IMR-90 (cell line): ENCODE measurements at regions not wholly inside any gene's neighbourhood (a gene's known extent, or its start where the extent isn't known, plus 50 kb on each side); places are given as distances from the start of the nearest gene placed in this dataset.

ENCODE experiments used
- ATAC-seq: fragments of 200-7000 bp; cut with Tn5 transposase; 2 replicates; pipeline ENCODE4 v1.9.1; 2020; ENCODE audit warnings: low read depth, mild to moderate bottlenecking, moderate library complexity
- BruUV-seq: library from RNA; stranded (reverse); fragments of 400-500 nt; replicated peaks from 2 replicates; lab custom pipeline; 2021; lab: Mats Ljungman, UMichigan
- CTCF ChIA-PET: fragments of 300-600 bp; formaldehyde crosslinking; extraction: SDS; loops from one replicate; lab custom pipeline; 2021; ENCODE audit warnings: antibody characterized with exemption; lab: Yijun Ruan, JAX
- POLR2A ChIA-PET: fragments of 300-600 bp; sonication (Branson Sonifier 250); formaldehyde crosslinking; loops from one replicate; lab custom pipeline; 2022; ENCODE audit warnings: antibody characterized with exemption; ENCODE audit not compliant: unreplicated experiment; lab: Charles Lee
- DNase-seq: peaks from one replicate; pipeline ENCODE4 v3.0.0; 2013
- H2AFZ ChIP-seq: replicated peaks from 2 replicates; pipeline ENCODE3; 2013; ENCODE audit warnings: low read length, mild to moderate bottlenecking; ENCODE audit not compliant: poor library complexity
- H2AK5ac ChIP-seq: 2 replicates; pipeline ENCODE4 v1.6.1; 2013; ENCODE audit warnings: low read depth, low read length, inconsistent platforms
- H2AK9ac ChIP-seq: replicated peaks from 2 replicates; pipeline ENCODE3; 2013; ENCODE audit warnings: mild to moderate bottlenecking, low read depth, low read length, moderate library complexity; ENCODE audit not compliant: poor library complexity
- H2BK120ac ChIP-seq: 2 replicates; pipeline ENCODE4 v1.6.1; 2013; ENCODE audit warnings: low read depth, low read length, inconsistent platforms
- H2BK15ac ChIP-seq: 3 replicates; pipeline ENCODE4 v1.6.1; 2013; ENCODE audit warnings: low read depth, low read length, inconsistent platforms
- H2BK20ac ChIP-seq: 2 replicates; pipeline ENCODE4 v1.6.1; 2013; ENCODE audit warnings: low read depth, mild to moderate bottlenecking, inconsistent platforms, low read length, moderate library complexity
- H2BK5ac ChIP-seq: 2 replicates; pipeline ENCODE4 v1.6.1; 2013; ENCODE audit warnings: mild to moderate bottlenecking, low read depth, low read length, inconsistent platforms; ENCODE audit not compliant: poor library complexity, severe bottlenecking
- H3K14ac ChIP-seq: replicated peaks from 2 replicates; pipeline ENCODE4 v1.6.1; 2013; ENCODE audit warnings: low read depth, low read length, inconsistent platforms
- H3K18ac ChIP-seq: 2 replicates; pipeline ENCODE4 v1.6.1; 2013; ENCODE audit warnings: low read depth, low read length, control low read depth
- H3K23ac ChIP-seq: 2 replicates; pipeline ENCODE4 v1.6.1; 2013; ENCODE audit warnings: low read depth, low read length, inconsistent platforms
- H3K27ac ChIP-seq: 2 replicates; pipeline ENCODE4 v1.5.1; 2013; ENCODE audit warnings: mild to moderate bottlenecking, control low read depth, low read length; ENCODE audit not compliant: insufficient read depth
- H3K27me3 ChIP-seq: 2 replicates; pipeline ENCODE4 v1.6.1; 2013; ENCODE audit warnings: low read length; ENCODE audit not compliant: control insufficient read depth, insufficient read depth
- H3K36me3 ChIP-seq: 2 replicates; pipeline ENCODE4 v1.6.1; 2013; ENCODE audit warnings: low read length, mixed read lengths; ENCODE audit not compliant: control insufficient read depth, insufficient read depth
- H3K4ac ChIP-seq: 2 replicates; pipeline ENCODE4 v1.6.1; 2013; ENCODE audit warnings: low read depth, low read length, inconsistent platforms
- H3K4me1 ChIP-seq: 2 replicates; pipeline ENCODE4 v1.6.1; 2013; ENCODE audit warnings: low read length, mixed read lengths; ENCODE audit not compliant: control insufficient read depth, insufficient read depth
- H3K4me2 ChIP-seq: 2 replicates; pipeline ENCODE4 v1.6.1; 2013; ENCODE audit warnings: low read depth, mild to moderate bottlenecking, control low read depth, low read length, moderate library complexity
- H3K4me3 ChIP-seq: 2 replicates; pipeline ENCODE4 v1.5.1; 2013; ENCODE audit warnings: low read depth, mild to moderate bottlenecking, control low read depth, low read length, moderate library complexity; ENCODE audit not compliant: insufficient read depth
- H3K56ac ChIP-seq: 2 replicates; pipeline ENCODE4 v1.6.1; 2013; ENCODE audit warnings: low read length, inconsistent platforms; ENCODE audit not compliant: insufficient read depth; ENCODE audit errors: extremely low read depth
- H3K79me1 ChIP-seq, 2 experiments: 2 replicates each; pipeline ENCODE4 v1.6.1; 2013; ENCODE audit warnings: low read length in 2 of 2, inconsistent platforms in 1 of 2, low read depth in 1 of 2
- H3K9ac ChIP-seq: 2 replicates; pipeline ENCODE4 v1.6.1; 2013; ENCODE audit warnings: low read depth, low read length, control low read depth
- H3K9me1 ChIP-seq: 2 replicates; pipeline ENCODE4 v1.6.1; 2013; ENCODE audit warnings: low read length, inconsistent platforms; ENCODE audit not compliant: insufficient read depth
- H3K9me3 ChIP-seq: 2 replicates; pipeline ENCODE4 v1.6.1; 2013; ENCODE audit warnings: low read length; ENCODE audit not compliant: control insufficient read depth, insufficient read depth
- H4K20me1 ChIP-seq: 2 replicates; pipeline ENCODE4 v1.6.1; 2013; ENCODE audit warnings: low read length, inconsistent platforms; ENCODE audit not compliant: insufficient read depth
- H4K5ac ChIP-seq: 2 replicates; pipeline ENCODE4 v1.6.1; 2013; ENCODE audit warnings: mild to moderate bottlenecking, low read depth, low read length, control low read depth
- H4K8ac ChIP-seq, 2 experiments: 2 replicates each; pipeline ENCODE4 v1.6.1; 2013; ENCODE audit warnings: low read depth in 2 of 2, low read length in 2 of 2, control low read depth in 1 of 2, inconsistent platforms in 1 of 2
- H4K91ac ChIP-seq: 2 replicates; pipeline ENCODE4 v1.6.1; 2013; ENCODE audit warnings: low read depth, low read length, inconsistent platforms; ENCODE audit not compliant: insufficient read depth
- CEBPB ChIP-seq: IDR thresholded peaks from 2 replicates; pipeline ENCODE4 v1.6.1; 2012; ENCODE audit warnings: low read depth, low read length, improper control_type of control experiment
- ELK1 ChIP-seq: fragments of 150-350 bp; IDR thresholded peaks from 2 replicates; pipeline ENCODE4 v1.6.1; 2016; ENCODE audit warnings: low read depth, mild to moderate bottlenecking, low read length, moderate library complexity, borderline replicate concordance
- FOS ChIP-seq: fragments of 150-350 bp; IDR thresholded peaks from 2 replicates; pipeline ENCODE4 v1.6.1; 2016; ENCODE audit warnings: low read depth, low read length
- NFE2L2 ChIP-seq: fragments of 150-350 bp; IDR thresholded peaks from 2 replicates; pipeline ENCODE4 v1.6.1; 2016; ENCODE audit warnings: low read depth, mild to moderate bottlenecking, low read length
- POLR2A ChIP-seq: IDR thresholded peaks from 2 replicates; pipeline ENCODE4 v1.6.1; 2012; ENCODE audit warnings: mild to moderate bottlenecking, low read depth, low read length
- RAD21 ChIP-seq: IDR thresholded peaks from 2 replicates; pipeline ENCODE4 v1.6.1; 2012; ENCODE audit warnings: low read length, improper control_type of control experiment
- RFX5 ChIP-seq: IDR thresholded peaks from 2 replicates; pipeline ENCODE4 v1.8.0; 2012; ENCODE audit warnings: low read depth, mild to moderate bottlenecking, low read length, moderate library complexity
- WGBS, 2 experiments: methylation state at CpG; one replicate each; pipeline versions ENCODE4 v1.1.5 to v1.1.7; 2013; ENCODE audit warnings: missing lambda C conversion rate in 2 of 2; ENCODE audit not compliant: insufficient read length in 1 of 2; ENCODE audit errors: extremely low coverage in 2 of 2; 5-methylcytosine and 5-hydroxymethylcytosine counted together
- dilution Hi-C: fragments of 300-500 bp; cut with HindIII; formaldehyde crosslinking; loops from one replicate; pipeline ENCODE4 v1.14.3; 2018; ENCODE audit warnings: low sequenced_read_pairs; ENCODE audit not compliant: unreplicated experiment
- in situ Hi-C: fragments of 300-500 bp; cut with MboI; formaldehyde crosslinking; loops from 3 replicates; pipeline ENCODE4 v1.14.3; 2019; ENCODE audit warnings: low sequenced_read_pairs, inconsistent platforms, mixed read lengths
- intact Hi-C: fragments of 100-400 bp; cut with micrococcal nuclease; formaldehyde crosslinking; loops from 2 replicates; pipeline ENCODE4 v1.10.0; 2022

DNA sequence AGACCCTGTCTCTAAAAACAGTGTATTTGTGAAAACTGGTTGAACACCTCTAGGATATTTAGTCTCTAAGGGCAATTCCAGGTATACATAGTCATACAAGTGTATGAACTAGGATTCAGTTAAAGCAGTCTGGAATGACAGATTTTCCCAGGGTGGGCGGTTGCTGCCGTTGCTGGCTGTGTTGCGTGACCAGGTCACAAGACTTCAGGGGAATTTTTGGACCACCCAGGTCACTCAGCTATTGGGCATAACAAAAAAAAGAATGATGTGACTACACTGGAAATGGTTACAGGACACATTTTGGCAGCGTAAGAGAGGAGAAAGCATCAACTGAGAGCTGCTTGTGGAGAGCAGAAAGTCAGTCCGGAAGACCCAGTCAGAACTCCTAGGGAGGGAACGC lies 58.0 kb upstream of the ZBTB7C start:
- DNase-seq: no peak
- Histone ChIP-seq H3K9me3 (peaks cover 5% of the 10 kb centered on the region), H3K56ac (no peak overlapping the region), H2AK9ac (no peak overlapping the region), H3K4me2 (no peak overlapping the region), H3K79me1 (no peaks in the 10 kb centered on the region), H3K9me1 (no peaks in the 10 kb centered on the region), H2BK20ac (no peak overlapping the region), H2AFZ (no peak overlapping the region), H3K36me3 (no peaks in the 10 kb centered on the region), H3K14ac (no peak overlapping the region), H3K4me1 (no peaks in the 10 kb centered on the region), H2BK120ac (no peak overlapping the region), H2BK15ac (no peak overlapping the region), H3K4me3 (no peak overlapping the region), H3K27ac (no peak overlapping the region), H3K23ac (no peak overlapping the region), H4K20me1 (no peaks in the 10 kb centered on the region), H3K4ac (no peak overlapping the region), H4K5ac (no peak overlapping the region), H3K18ac (no peak overlapping the region), H4K91ac (no peak overlapping the region), H3K27me3 (peaks cover 36% of the 10 kb centered on the region), H3K9ac (no peak overlapping the region), H2AK5ac (no peak overlapping the region), H2BK5ac (no peak overlapping the region), H4K8ac (no peak overlapping the region)
- intact Hi-C loops (loop anchor here (5.0 kb wide), 1 partner anchor 235 kb away; no protein-coding TSS in a partner anchor), in situ Hi-C loops (no loop called here), dilution Hi-C loops (no loop called here)
- 72% methylated on average over 3 of the region's 6 CpGs; no CpG with 5 or more reads in 1 of the 2 experiments for WGBS, 2 experiments
- no peak for ATAC-seq
- no TSS peak for BruUV-seq
- CTCF ChIA-PET: no interaction called here
- no peak for TF ChIP-seq RFX5
- no peak for TF ChIP-seq RAD21
- no peak for TF ChIP-seq ELK1
- no peak for TF ChIP-seq POLR2A
- TF ChIP-seq CEBPB: no peak
- TF ChIP-seq NFE2L2: no peak
- no peak for TF ChIP-seq FOS
- POLR2A ChIA-PET: no interaction called here
